BJ (cell line): ENCODE measurements at regions not wholly inside any gene's neighbourhood (a gene's known extent, or its start where the extent isn't known, plus 50 kb on each side); places are given as distances from the start of the nearest gene placed in this dataset.

Experiments
- CTCF ChIA-PET: fragments of 350-600 bp; formaldehyde crosslinking; extraction: SDS; loops from one replicate; lab custom pipeline; 2021; ENCODE audit warnings: antibody characterized with exemption, inconsistent platforms; lab: Yijun Ruan, JAX
- POLR2A ChIA-PET: fragments of 300-600 bp; sonication (Branson Sonifier 250); formaldehyde crosslinking; extraction: SDS; loops from one replicate; lab custom pipeline; 2021; ENCODE audit warnings: antibody characterized with exemption; lab: Charles Lee
- DNase-seq: peaks from one replicate; pipeline ENCODE4 v3.0.0-alpha.2; 2011; ENCODE audit warnings: low read depth
- H3K27me3 ChIP-seq: 2 replicates; pipeline ENCODE4 v1.6.0; 2011; ENCODE audit warnings: low read length; ENCODE audit not compliant: control insufficient read depth, insufficient read depth
- H3K36me3 ChIP-seq: 2 replicates; pipeline ENCODE4 v1.5.1; 2011; ENCODE audit warnings: low read length; ENCODE audit not compliant: control insufficient read depth, insufficient read depth
- H3K4me3 ChIP-seq: 2 replicates; pipeline ENCODE4 v1.5.1; 2011; ENCODE audit warnings: low read depth, mild to moderate bottlenecking, control low read depth, low read length
- TF ChIP-seq, protein P1 (sequence below): IDR thresholded peaks from 2 replicates; pipeline ENCODE4 v1.5.1; 2011; ENCODE audit warnings: low read depth, mild to moderate bottlenecking, control low read depth, inconsistent platforms, low read length, moderate library complexity; ENCODE audit not compliant: insufficient read depth

DNA sequence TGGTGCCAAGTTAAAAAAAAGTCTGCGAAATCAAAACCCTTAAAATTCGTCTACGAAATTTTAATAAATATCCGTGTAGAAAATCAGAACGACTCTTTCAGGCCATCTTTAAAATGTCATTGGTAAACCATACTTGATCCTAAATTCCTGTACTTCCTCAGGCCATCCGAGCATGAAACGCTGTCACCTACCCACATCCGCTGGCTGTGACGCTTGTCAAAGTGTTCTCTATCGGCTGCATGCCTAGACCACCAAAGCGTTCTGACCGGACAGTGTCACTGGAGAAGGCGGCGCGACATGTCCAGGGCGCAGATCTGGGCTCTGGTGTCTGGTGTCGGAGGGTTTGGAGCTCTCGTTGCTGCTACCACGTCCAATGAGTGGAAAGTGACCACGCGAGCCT, 119.0 kb upstream of the CLDN10 start:
- Histone ChIP-seq H3K4me3 (no peak overlapping the region), H3K27me3 (no peaks in the 10 kb centered on the region), H3K36me3 (no peaks in the 10 kb centered on the region)
- no peak for DNase-seq
- TF ChIP-seq, protein P1, sequence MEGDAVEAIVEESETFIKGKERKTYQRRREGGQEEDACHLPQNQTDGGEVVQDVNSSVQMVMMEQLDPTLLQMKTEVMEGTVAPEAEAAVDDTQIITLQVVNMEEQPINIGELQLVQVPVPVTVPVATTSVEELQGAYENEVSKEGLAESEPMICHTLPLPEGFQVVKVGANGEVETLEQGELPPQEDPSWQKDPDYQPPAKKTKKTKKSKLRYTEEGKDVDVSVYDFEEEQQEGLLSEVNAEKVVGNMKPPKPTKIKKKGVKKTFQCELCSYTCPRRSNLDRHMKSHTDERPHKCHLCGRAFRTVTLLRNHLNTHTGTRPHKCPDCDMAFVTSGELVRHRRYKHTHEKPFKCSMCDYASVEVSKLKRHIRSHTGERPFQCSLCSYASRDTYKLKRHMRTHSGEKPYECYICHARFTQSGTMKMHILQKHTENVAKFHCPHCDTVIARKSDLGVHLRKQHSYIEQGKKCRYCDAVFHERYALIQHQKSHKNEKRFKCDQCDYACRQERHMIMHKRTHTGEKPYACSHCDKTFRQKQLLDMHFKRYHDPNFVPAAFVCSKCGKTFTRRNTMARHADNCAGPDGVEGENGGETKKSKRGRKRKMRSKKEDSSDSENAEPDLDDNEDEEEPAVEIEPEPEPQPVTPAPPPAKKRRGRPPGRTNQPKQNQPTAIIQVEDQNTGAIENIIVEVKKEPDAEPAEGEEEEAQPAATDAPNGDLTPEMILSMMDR, result no peak
- CTCF ChIA-PET, result interaction anchor here (0.6 kb wide), 1 partner anchor 1125 kb away, joined by 3 read pairs; no protein-coding TSS in a partner anchor
- POLR2A ChIA-PET, result no interaction called here

DNA sequence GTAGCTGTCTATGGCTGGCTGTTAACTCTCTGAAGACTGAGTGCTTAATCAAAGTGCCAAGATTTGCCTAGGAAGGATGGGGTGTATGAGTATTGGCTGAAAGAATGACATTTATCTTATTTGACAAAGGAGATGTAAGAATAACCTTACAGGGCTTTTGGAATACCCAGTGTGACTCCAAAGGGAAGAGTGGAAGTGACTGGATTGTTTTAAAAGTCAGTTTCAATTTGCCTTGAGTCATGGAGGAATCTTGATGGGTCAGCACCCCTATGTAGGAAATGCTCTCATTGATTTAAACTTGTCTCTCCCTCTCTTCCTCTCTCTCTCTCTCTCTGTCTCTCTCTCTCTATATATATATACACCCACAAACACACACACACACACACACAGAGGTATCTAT, 118.4 kb upstream of the CLDN10 start:
- no peak for DNase-seq
- CTCF ChIA-PET, result no interaction called here
- no peaks in the 10 kb centered on the region for H3K27me3 ChIP-seq
- H3K4me3 ChIP-seq, result no peak overlapping the region
- no peaks in the 10 kb centered on the region for H3K36me3 ChIP-seq
- POLR2A ChIA-PET, result no interaction called here
- TF ChIP-seq, protein P1, result no peak

DNA sequence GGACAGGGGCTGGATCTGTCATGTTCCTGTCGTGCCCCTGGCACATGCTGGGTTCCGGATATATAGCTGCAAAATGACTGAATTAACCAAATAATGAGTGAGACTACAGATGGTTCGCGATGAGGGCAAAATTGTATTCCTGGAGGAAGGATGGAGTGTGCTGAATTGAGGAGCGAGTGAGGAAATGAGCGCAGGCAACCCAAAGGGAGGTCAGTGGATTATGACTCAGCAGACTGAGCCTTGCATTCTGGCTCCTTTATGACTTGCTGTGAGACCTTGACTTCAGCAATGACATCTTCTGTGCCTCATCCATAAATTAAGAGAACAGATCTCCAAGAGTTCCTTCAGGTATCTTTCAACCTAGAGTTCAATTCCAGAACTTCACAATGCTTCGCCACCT, 115.0 kb upstream of the CLDN10 start:
- H3K27me3 ChIP-seq, result peaks cover 4% of the 10 kb centered on the region; the same call in 1 of the 2 replicates
- H3K4me3 ChIP-seq, result no peak overlapping the region
- POLR2A ChIA-PET, result no interaction called here
- CTCF ChIA-PET, result interaction anchor here (1.4 kb wide), 1 partner anchor 18 kb away, joined by 3 read pairs; no protein-coding TSS in a partner anchor
- H3K36me3 ChIP-seq, result no peaks in the 10 kb centered on the region
- TF ChIP-seq, protein P1, result no peak
- no peak for DNase-seq

DNA sequence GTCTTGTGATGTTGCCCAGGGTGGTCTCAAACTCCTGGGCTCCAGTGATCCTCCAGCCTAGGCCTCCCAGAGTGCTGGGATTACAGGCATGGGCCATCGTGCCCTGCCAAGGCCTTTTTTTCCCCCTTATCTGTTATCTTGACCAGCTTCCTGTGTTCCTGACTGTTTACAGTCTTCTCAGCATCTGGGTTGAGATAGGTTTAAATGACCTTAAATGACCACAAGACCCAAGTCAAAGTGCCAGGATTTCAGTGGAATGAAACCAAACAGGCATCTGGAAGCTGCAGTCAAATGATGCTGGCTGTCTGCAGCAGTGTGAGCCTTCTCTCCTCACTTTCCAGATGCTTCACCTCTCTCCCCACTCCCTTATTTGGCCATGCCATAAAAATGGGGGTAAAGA, 114.2 kb upstream of the CLDN10 start:
- CTCF ChIA-PET, result no interaction called here
- peaks cover 4% of the 10 kb centered on the region; the same call in 1 of the 2 replicates for H3K27me3 ChIP-seq
- POLR2A ChIA-PET, result no interaction called here
- no peaks in the 10 kb centered on the region for H3K36me3 ChIP-seq
- TF ChIP-seq, protein P1, result no peak
- H3K4me3 ChIP-seq, result no peak overlapping the region
- no peak for DNase-seq

DNA sequence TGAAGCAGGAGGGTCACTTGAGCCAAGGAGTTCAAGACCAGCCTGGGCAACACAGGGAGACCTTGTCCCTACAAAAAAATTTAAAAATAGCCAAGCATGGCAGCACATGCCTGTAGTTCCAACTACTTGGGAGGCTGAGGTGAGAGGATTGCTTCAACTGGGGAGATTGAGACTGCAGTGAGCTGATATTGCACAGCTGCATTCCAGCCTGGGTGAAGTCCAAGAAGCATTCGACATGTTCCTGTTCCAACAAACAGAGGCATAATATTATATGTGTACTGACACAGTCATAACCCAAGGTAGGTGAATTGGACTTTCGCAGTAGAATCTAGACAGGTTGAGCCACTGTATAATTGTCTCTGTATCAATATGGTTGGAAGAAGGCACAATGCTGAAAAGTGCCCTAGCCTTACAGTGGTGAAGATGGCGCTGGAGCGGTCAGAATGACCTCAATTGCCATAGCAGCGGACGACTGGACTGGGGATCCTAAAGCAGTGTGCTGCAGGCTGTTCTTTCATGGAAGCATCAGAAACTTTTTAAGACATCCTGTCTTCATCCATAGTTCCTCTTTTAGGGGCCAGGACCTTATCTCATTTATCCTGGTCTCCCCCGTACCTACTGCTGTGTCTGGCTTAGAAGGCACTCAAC, 112.0 kb upstream of the CLDN10 start:
- Histone ChIP-seq H3K36me3 (no peaks in the 10 kb centered on the region), H3K27me3 (peaks cover 6% of the 10 kb centered on the region; the same call in 1 of the 2 replicates), H3K4me3 (no peak overlapping the region)
- TF ChIP-seq, protein P1, result no peak
- CTCF ChIA-PET, result no interaction called here
- POLR2A ChIA-PET, result no interaction called here
- no peak for DNase-seq
